Mononuclear cell (primary cell): ENCODE measurements at regions not wholly inside any gene's neighbourhood (a gene's known extent, or its start where the extent isn't known, plus 50 kb on each side); places are given as distances from the start of the nearest gene placed in this dataset.
"Not testable (repeated sequence)": the region's sequence is repeated elsewhere in the genome, so short reads cannot be mapped to it uniquely, and the experiment has no call there.

Source experiments
- H3K27me3 ChIP-seq: 2 replicates; pipeline ENCODE4 v1.6.0; 2011; ENCODE audit warnings: low read length, control low read depth; ENCODE audit not compliant: insufficient read depth
- H3K4me1 ChIP-seq: 2 replicates; pipeline ENCODE4 v1.5.1; 2011; ENCODE audit warnings: mild to moderate bottlenecking, low read length, control low read depth; ENCODE audit not compliant: insufficient read depth
- H3K4me3 ChIP-seq: 2 replicates; pipeline ENCODE4 v1.5.1; 2011; ENCODE audit warnings: mild to moderate bottlenecking, low read length, moderate library complexity
- H3K9me3 ChIP-seq: 2 replicates; pipeline ENCODE4 v1.5.1; 2011; ENCODE audit warnings: low read depth, mild to moderate bottlenecking, control low read depth, low read length

DNA sequence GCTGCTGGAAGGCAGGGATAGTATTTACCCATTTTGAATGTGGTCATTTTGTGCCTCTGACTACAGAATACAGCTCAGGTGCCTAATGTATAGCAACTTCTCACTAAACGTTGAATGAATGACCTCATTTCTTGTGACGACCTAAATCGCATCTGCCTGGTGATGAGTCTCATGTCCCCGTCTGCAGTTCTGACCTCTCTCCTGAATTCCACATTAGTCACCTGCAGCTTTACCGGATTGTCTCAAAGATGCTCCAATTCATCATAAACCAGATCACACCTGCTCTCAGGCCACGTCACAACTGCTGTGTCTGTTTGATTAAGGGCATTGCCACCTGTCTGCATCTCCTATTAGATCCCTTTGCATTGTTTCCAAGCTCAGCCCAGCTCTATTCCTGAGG is 133.6 kb upstream of the MYT1L start:
- Histone ChIP-seq H3K4me3 (no peak overlapping the region), H3K4me1 (no peaks in the 10 kb centered on the region), H3K9me3 (no peaks in the 10 kb centered on the region), H3K27me3 (no peaks in the 10 kb centered on the region)

DNA sequence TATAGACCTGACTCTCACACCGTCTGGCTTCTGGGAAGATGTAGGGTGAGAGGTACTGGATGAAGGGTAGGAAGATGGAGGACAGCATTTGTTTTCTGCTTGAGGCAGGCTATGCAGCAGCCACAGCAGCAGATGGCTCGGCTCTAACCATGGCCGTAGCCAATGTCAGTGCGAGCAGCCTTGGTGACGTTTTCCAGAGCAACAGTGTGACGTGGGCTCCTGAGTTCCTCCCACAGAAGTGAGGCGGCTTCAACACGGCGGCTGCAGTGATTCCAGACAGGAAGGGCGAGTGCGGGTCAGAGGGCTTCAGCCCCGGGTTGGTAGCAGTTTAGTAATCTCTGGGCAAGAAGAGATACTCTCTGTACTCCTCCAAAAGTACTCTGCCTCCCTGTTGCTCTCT is 133.0 kb upstream of the MYT1L start:
- no peak overlapping the region for H3K4me3 ChIP-seq
- no peaks in the 10 kb centered on the region for H3K27me3 ChIP-seq
- no peaks in the 10 kb centered on the region for H3K4me1 ChIP-seq
- no peaks in the 10 kb centered on the region for H3K9me3 ChIP-seq

GRCh38 chr2:2456721-2457120 is 125.6 kb upstream of the MYT1L start:
- Histone ChIP-seq H3K9me3 (no peaks in the 10 kb centered on the region), H3K4me1 (no peaks in the 10 kb centered on the region), H3K27me3 (no peaks in the 10 kb centered on the region), H3K4me3 (no peak overlapping the region)

GRCh38 chr2:2455151-2455550 is 124.1 kb upstream of the MYT1L start:
- H3K27me3 ChIP-seq = no peaks in the 10 kb centered on the region

GRCh38 chr2:2452961-2453360 is 121.9 kb upstream of the MYT1L start:
- H3K4me1 ChIP-seq = no peaks in the 10 kb centered on the region
- H3K4me3 ChIP-seq = no peak overlapping the region
- H3K27me3 ChIP-seq = no peaks in the 10 kb centered on the region

More at GRCh38 chr2:2455151-2455550, 124.1 kb upstream of the MYT1L start:
- H3K9me3 ChIP-seq = no peaks in the 10 kb centered on the region
- H3K4me3 ChIP-seq = no peak overlapping the region
- no peaks in the 10 kb centered on the region for H3K4me1 ChIP-seq

DNA sequence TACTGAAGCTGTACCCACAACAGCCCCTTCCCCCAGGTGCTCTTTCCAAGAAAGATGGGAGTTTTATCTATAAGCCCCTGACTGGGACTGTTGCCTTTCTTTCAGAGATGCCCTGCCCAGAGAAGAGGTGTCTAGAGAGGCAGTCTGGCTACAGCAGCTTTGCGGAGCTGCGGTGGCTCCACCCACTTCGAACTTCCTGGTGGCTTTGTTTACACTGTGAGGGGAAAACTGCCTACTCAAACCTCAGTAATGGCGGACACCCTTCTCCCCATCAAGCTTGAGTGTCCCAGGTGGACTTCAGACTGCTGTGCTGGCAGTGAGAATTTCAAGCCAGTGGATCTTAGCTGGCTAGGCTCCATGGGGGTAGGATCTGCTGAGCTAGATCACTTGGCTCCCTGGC is 120.2 kb upstream of the MYT1L start:
- H3K9me3 ChIP-seq, H3K4me1 ChIP-seq, H3K27me3 ChIP-seq, H3K4me3 ChIP-seq: not testable (repeated sequence)

More at GRCh38 chr2:2452961-2453360, 121.9 kb upstream of the MYT1L start:
- H3K9me3 ChIP-seq = no peaks in the 10 kb centered on the region

DNA sequence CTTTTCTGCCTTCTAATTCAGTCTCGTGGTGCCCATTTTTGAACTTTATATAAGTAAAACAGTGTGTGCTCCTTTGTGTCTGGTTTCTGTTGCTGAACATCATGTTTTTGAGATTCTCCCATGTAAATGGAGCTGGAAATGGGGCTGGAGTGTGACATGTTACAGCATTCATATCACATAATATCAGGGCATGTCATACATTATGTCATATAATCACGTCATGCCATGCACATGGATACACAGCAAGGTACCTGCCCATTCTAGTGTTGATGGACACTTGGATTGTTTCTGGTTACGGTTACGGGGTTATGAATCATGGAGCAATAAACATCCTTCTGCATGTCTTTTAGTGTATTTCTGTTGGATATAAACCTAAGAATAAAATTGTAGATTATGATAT is 117.1 kb upstream of the MYT1L start:
- Histone ChIP-seq H3K27me3 (no peaks in the 10 kb centered on the region), H3K4me1 (no peaks in the 10 kb centered on the region), H3K4me3 (no peak overlapping the region), H3K9me3 (no peaks in the 10 kb centered on the region)

DNA sequence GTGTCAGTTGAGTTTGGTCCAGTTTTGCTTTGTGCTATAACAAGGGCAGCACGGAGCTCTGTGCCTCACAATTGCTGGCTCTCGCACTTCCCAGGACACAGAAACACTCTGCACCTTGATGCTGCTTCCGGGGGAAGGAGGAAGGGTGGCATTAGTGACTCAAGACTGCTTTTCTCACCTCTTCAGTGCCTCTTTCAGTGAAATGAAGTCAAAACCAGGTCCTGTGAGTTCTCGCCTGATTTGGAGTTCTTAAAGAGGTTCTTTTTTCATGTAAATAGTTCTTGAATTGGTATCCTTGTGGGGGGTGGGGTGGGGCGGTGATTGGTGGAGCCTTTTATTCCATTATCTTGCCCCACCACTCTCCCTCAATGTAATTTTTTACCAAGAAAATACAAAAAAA is 91.5 kb upstream of the MYT1L start:
- Histone ChIP-seq H3K4me3 (no peak overlapping the region), H3K27me3 (no peaks in the 10 kb centered on the region), H3K4me1 (no peaks in the 10 kb centered on the region), H3K9me3 (no peaks in the 10 kb centered on the region)

DNA sequence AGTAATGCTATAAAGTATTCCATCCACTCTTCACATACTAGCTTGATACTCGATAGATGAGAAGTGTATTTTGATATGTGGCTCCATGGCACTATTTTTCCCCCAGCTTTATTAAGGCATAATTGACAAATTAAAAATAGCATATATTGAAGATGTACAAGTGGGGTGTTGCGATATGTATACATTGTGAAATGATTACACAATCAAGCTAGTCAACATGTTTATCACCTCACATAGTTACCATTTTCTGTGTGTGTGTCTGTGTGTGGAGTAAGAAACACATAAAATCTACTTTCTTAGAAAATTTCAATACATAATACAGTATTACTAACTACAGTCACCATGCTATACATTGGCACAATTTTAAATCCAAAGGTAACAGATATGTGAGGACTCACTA is 82.5 kb upstream of the MYT1L start:
- Histone ChIP-seq H3K4me3 (no peak overlapping the region), H3K4me1 (no peaks in the 10 kb centered on the region), H3K9me3 (no peaks in the 10 kb centered on the region), H3K27me3 (no peaks in the 10 kb centered on the region)

DNA sequence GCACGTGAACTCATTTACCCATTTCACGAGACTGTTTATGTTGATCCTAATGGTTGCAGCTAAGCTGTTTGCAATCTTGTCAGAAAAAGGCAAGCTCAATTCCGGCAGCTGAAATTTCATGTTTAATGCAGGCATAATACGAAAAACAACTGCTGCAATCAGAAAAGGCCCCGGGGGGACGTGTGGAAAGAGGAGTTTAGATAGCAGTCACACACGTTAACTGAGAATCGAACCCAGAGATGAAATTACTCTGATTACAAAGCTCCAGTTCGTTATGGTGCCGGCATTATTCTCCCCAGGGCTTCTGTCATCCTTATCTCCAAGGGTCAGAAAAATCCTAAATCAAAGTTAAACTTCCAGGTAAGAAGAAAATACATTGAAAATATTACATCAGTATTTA is 79.9 kb upstream of the MYT1L start:
- no peaks in the 10 kb centered on the region for H3K27me3 ChIP-seq
- H3K4me1 ChIP-seq = no peaks in the 10 kb centered on the region
- no peak overlapping the region for H3K4me3 ChIP-seq
- H3K9me3 ChIP-seq = peaks cover 4% of the 10 kb centered on the region

- H3K27me3 ChIP-seq = no peaks in the 10 kb centered on the region
- H3K4me1 ChIP-seq = no peaks in the 10 kb centered on the region
- no peak overlapping the region for H3K4me3 ChIP-seq
- H3K9me3 ChIP-seq = peaks cover 14% of the 10 kb centered on the region
These were observed 78.4 kb upstream of the MYT1L start for GRCh38 chr2:2409481-2409880.

DNA sequence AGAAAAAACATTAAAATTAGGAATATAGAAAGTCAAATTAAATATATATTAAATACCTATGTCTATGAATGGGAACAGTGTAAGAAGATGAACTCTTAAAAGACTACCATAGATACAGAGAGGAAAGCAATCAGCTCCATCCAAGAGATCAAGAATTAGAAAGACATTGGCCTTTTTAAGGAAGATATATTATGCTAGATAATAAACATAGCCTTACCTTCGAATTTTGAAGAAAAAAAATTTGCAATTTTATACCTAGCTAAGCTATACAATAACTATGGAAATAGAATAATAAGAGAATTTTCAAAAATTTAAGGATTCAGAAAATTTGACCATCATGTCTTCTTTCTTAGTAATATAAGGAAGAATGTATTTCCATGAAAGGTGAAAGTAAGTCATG is 74.7 kb upstream of the MYT1L start:
- no peaks in the 10 kb centered on the region for H3K4me1 ChIP-seq
- H3K9me3 ChIP-seq = peaks cover 14% of the 10 kb centered on the region
- H3K27me3 ChIP-seq = no peaks in the 10 kb centered on the region
- no peak overlapping the region for H3K4me3 ChIP-seq

DNA sequence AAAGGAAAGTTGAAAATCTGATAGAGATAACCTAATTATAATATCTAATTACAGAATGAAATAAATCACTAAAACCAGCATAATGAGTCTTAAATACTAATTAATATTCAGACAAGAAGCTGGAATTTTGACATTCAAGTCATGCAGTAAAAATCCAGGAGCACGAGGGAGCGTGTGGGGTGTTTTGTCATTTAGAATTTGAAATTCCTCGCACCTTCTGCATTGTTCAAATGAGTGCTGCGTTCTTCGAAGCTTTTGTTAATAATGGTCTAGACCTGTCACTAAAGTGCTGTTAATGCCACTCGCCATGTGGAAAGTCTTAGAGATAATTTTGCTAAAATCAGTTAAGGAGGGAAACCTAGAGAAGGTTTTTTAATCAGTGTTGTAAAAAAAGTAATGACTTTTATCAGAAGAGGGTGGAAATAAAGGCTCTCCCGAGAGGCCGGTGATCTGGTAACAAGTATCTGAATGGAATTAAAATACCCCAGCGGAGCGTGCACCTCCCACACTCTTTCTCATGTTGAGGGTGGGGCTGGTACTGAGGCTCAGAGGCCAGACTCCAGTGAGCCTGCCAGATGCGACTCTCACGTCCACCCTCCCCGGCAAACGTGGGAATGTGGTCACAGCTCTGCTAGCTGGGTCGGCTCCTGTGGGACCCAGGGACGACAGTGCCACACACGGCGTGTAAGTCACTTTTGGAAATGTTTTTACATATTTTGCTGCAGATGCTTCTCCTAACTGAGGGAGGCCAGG is 69.4 kb upstream of the MYT1L start:
- no peaks in the 10 kb centered on the region for H3K4me1 ChIP-seq

GRCh38 chr2:2399396-2399795 is 68.3 kb upstream of the MYT1L start:
- Histone ChIP-seq H3K4me3 (no peak overlapping the region), H3K4me1 (no peaks in the 10 kb centered on the region), H3K27me3 (no peaks in the 10 kb centered on the region), H3K9me3 (no peaks in the 10 kb centered on the region)

More for the DNA sequence above, 69.4 kb upstream of the MYT1L start:
- Histone ChIP-seq H3K9me3 (peaks cover 5% of the 10 kb centered on the region), H3K4me3 (no peak overlapping the region), H3K27me3 (no peaks in the 10 kb centered on the region)

- H3K9me3 ChIP-seq = no peaks in the 10 kb centered on the region
- no peaks in the 10 kb centered on the region for H3K27me3 ChIP-seq
- no peaks in the 10 kb centered on the region for H3K4me1 ChIP-seq
- H3K4me3 ChIP-seq = no peak overlapping the region
These were observed 61.3 kb upstream of the MYT1L start for GRCh38 chr2:2392332-2392731.

- no peak overlapping the region for H3K4me3 ChIP-seq
- no peaks in the 10 kb centered on the region for H3K9me3 ChIP-seq
- no peaks in the 10 kb centered on the region for H3K27me3 ChIP-seq
- no peaks in the 10 kb centered on the region for H3K4me1 ChIP-seq
These were observed 58.1 kb upstream of the MYT1L start for GRCh38 chr2:2389215-2389614.
